Embryonic facial prominence (tissue), 1 donor: ENCODE measurements at regions not wholly inside any gene's neighbourhood (a gene's known extent, or its start where the extent isn't known, plus 50 kb on each side); places are given as distances from the start of the nearest gene placed in this dataset.

Experiments used
- DNase-seq: peaks from one replicate; pipeline ENCODE4 v3.0.0-alpha.2; 2016; ENCODE audit errors: extremely low spot score

DNA sequence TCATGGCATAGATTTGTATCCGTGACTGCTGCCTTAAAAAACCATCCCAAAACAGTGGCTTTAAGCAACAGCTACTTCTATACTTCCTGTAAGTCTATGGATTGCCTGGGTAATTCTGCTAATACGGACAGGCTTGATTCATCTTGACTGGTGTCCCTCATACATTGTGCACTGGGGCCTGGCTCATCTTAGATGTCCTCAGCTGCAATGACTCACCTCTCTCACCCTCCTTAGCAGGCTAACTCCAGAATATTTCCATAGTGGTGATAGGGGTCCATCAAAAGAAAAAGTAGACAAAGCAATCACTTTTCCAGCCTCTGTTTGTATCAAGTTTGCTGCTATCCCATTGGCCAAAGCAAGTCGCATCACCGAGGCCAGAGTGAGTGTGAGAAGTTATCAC, 409.1 kb upstream of the KAZN start:
- DNase-seq: no peak

DNA sequence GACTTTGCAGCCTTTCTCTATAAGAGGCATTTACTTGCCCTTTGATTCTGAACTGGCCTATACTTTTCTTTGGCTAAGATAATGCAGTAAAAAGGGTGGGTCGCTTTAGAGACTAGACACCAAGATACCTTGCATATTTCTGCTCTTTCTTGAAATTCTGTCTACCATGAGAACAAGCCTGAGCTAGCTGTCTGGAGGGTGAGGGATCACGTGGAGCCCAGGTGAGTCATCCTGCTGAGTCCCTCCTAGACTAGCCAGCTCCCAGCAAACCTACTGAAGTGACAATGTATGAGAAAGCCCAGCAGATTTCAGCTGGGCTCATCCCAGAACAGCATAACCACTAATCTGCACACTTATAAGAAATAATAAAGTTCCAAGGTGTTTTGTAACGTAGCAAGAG, 408.0 kb upstream of the KAZN start:
- no peak for DNase-seq

- no peak for DNase-seq
Observed at GRCh38 chr1:14194511-14194910, 404.0 kb upstream of the KAZN start.

DNA sequence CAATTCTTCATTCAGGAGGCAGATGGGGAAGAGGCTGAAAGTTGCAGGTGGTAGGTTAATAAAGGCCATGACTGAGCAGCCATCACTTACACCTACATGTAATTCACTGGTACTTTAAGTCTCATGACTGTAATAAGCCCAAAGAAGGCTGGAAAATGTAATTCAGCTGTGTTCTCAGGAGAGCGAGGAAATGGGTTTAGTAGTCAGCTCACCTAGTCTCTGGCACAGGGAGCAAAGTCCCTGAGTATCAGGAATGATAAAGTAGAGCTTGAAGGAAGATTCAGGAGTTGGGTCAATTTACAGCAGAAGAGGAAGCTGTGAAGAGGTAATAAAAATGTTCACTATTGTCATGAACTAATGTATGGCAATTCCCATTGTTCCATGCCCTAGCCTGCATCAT, 393.4 kb upstream of the KAZN start:
- DNase-seq: no peak

GRCh38 chr1:14215151-14215550, 383.3 kb upstream of the KAZN start:
- DNase-seq: no peak

GRCh38 chr1:14217384-14217783, 381.1 kb upstream of the KAZN start:
- DNase-seq: no peak

DNA sequence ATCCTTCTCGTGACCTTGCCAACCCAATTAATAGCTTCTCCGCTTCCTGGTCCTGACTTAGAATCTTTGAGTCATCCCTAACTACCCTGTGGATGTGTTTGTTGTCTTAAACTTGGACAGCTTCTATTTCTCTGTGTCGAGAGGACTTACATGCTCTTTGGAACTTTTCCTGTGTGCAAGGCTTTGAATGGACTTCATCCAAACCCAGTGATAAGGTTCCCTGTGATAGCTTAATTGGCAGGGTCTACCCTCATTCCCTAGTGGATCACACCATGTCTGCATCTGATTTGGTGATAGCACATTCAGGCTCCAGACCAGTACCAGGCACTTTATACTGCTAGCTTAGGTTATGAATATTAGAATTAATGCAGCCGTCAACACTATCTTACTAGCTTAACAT, 378.2 kb upstream of the KAZN start:
- DNase-seq: no peak

- DNase-seq: no peak
Observed at GRCh38 chr1:14220811-14221210, 377.7 kb upstream of the KAZN start.

- DNase-seq: no peak
Observed at GRCh38 chr1:14222086-14222485, 376.4 kb upstream of the KAZN start.

DNA sequence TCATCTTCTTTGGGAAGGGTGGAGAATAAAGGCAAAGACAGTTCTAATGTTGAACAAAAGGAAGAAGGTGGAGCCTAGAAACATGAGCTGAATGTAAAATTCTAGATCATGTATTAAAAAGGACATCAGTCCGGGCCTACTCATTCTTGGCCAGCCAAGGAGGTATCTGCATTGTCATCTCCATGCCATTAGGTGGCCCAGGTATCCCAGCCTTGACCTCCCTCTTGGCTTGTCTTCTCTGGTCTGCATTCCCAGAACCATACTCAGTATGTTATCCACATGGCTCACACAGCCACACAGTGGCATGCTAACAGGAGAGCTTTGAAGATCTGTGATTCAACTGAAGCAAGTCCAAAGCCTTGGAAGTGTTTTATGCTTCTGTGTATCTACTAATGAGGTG, 369.8 kb upstream of the KAZN start:
- DNase-seq: no peak

- DNase-seq: no peak
Observed at GRCh38 chr1:14233510-14233909, 365.0 kb upstream of the KAZN start.

- no peak for DNase-seq
Observed at GRCh38 chr1:14236097-14236496, 362.4 kb upstream of the KAZN start.

- no peak for DNase-seq
Observed at GRCh38 chr1:14238472-14239307, 359.8 kb upstream of the KAZN start.

- no peak for DNase-seq
Observed at GRCh38 chr1:14240265-14240664, 358.2 kb upstream of the KAZN start.

DNA sequence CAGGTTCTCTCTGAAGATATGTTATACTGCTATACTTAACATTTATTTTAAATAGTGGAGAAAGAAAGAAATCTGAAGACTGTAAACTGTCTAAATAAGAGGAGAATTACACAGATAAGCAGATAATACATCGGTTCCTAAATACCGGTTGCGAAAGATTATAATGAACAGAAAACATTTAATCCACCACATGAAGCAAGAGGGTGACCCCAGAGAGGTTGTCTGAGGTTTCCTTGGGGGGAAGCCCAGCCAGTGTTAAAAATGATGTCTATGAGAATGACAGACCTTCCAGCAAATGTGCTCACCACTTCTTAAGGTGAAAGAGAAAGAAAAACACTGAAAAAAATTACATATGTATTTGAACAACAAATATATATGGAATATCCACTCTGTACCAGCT, 356.4 kb upstream of the KAZN start:
- DNase-seq: no peak

GRCh38 chr1:14242870-14243269, 355.6 kb upstream of the KAZN start:
- DNase-seq: no peak

- DNase-seq: peak; percentile 18
Observed at GRCh38 chr1:14245954-14246353, 352.5 kb upstream of the KAZN start.

DNA sequence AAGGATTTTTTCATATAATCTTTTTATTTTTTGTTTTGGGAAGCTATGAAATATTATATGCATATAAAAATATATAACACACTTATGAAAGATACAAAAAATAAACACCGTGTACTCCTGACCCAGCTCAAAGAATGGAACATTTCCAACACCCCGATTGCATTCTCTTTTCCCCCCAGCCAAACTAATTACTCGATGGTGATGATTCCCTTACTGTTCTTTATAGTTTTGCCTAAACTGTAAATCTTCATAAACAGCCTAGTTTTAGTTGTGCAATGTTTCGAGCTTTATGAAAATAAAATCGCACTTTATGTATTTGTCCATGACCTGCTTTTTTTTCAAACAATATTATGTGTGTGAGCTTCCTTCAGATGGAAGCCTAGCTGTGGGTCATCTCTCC, 352.0 kb upstream of the KAZN start:
- no peak for DNase-seq

DNA sequence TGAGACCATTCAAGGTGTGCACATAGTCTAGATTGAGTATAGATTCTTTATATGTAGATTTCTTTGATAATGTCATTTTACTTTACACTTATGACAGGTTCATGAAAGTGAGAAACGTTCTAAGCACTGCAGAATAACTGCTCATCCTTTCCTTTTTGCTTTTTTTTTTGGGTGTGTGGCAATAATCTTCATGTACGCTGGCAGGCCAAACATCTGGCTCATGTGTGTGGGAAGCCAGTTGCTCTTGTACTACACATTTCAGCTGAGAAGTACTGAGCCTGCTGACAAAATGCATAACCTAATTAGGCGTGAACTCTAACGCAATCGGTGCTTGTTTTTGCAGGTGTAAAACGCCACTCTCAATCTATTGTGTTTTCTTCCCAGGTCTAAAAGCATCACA, 350.8 kb upstream of the KAZN start:
- DNase-seq: no peak

DNA sequence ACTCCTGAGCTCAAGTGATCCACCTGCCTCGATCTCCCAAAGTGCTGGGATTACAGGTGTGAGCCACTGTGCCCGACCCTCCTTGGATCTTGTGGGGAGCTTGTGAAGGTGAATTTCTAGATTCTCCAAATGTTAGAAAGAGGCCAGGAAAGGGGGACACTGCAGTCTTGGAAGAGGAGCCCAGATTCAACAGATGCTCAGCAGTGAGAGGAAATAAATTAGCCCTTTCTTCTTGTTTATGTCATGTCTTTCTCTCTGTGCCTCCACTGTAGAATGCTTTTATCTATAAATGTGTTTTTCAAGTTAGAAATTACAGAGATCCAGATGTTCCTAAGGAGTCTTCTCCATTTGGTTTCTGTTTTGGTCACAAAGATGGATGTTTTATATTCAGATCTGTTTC, 346.6 kb upstream of the KAZN start:
- no peak for DNase-seq

- DNase-seq: no peak
Observed at GRCh38 chr1:14253676-14254075, 344.8 kb upstream of the KAZN start.

- DNase-seq: no peak
Observed at GRCh38 chr1:14254251-14254650, 344.2 kb upstream of the KAZN start.

DNA sequence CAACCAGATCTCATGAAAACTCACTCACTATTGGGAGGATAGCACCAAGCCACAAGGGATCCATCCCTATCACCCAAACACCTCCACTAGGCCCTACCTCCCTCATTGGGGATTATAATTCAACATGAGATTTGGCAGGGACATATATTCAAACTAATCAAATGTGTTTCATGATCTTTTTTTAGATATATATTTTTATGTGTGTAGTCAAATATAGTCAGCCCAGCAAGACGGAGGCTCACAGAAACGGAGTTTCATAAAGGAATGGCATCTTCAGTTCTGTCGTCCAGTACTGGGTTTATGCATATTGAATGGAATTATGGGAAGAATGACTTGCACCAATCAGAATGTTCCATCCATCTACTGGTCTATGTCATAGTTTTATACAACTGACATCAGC, 343.3 kb upstream of the KAZN start:
- no peak for DNase-seq

- DNase-seq: no peak
Observed at GRCh38 chr1:14255711-14256110, 342.8 kb upstream of the KAZN start.
